ENCODE measurements at regions not wholly inside any gene's neighbourhood (a gene's known extent, or its start where the extent isn't known, plus 50 kb on each side); places are given as distances from the start of the nearest gene placed in this dataset.

- H3K4me1 ChIP-seq (ENCODE audit: control insufficient read depth, extremely low read depth, insufficient read depth, low read length): no peaks in the 10 kb centered on the region
- DNase-seq (ENCODE audit: low read depth, low spot score) (no peak), FAIRE-seq (no peak)
- ChIA-PET CTCF (no interaction called here), POLR2A (no interaction called here)
- H3K4me3 ChIP-seq (replicated peaks in 1 of 3; ENCODE audit: insufficient read depth in 1 of 3, low read depth in 1 of 3, low read length in 3 of 3): no peak overlapping the region
- no peaks in the 10 kb centered on the region for H3K79me2 ChIP-seq (ENCODE audit: control insufficient read depth, insufficient read depth, low read length)
- no peaks in the 10 kb centered on the region for H3K9me3 ChIP-seq (replicated peaks; ENCODE audit: control insufficient read depth, insufficient read depth, low read length)
- no peak overlapping the region for H3K27ac ChIP-seq (ENCODE audit: insufficient read depth, low read depth, low read length)
- no peak overlapping the region for H3K4me2 ChIP-seq (ENCODE audit: insufficient read depth, low read length)
- H4K20me1 ChIP-seq (replicated peaks; ENCODE audit: control insufficient read depth, extremely low read depth, insufficient read depth, low read length): no peaks in the 10 kb centered on the region
- H3K9me1 ChIP-seq (replicated peaks; ENCODE audit: control insufficient read depth, extremely low read depth, insufficient read depth, low read length): no peaks in the 10 kb centered on the region
- no peak overlapping the region for H3K9ac ChIP-seq (replicated peaks; ENCODE audit: extremely low read depth, insufficient read depth, low read length)
- H3K27me3 ChIP-seq (ENCODE audit: control insufficient read depth in 2 of 2, insufficient read depth in 2 of 2, low read length in 2 of 2): no peaks in the 10 kb centered on the region
- no TSS peak for BruUV-seq (replicated peaks)
- TF ChIP-seq MAX (IDR thresholded peaks at IDR 0.05; ENCODE audit: insufficient read depth, insufficient read length): no peak
- no peak for TF ChIP-seq POLR2A (IDR thresholded peaks at IDR 0.05; ENCODE audit: low read depth, low read length)
- no peak for TF ChIP-seq JUN (IDR thresholded peaks at IDR 0.05; ENCODE audit: borderline replicate concordance, insufficient read depth, insufficient read length, low read depth)
- TF ChIP-seq MYC (IDR thresholded peaks at IDR 0.05; ENCODE audit: low read depth, low read length): no peak
- no peak for TF ChIP-seq EZH2 (IDR thresholded peaks at IDR 0.05; ENCODE audit: borderline replicate concordance, low read depth, low read length, severe bottlenecking)
- TF ChIP-seq GATA2 (IDR thresholded peaks at IDR 0.05; ENCODE audit: insufficient read depth, insufficient read length, low read depth, low read length): no peak
- no peak for TF ChIP-seq POLR2AphosphoS5 (IDR thresholded peaks at IDR 0.05; ENCODE audit: insufficient read depth, low read depth, low read length)
- no peak for TF ChIP-seq CTCF (IDR thresholded peaks at IDR 0.05; ENCODE audit: extremely low read depth in 1 of 2, insufficient read depth in 1 of 2, low read depth in 1 of 2, low read length in 2 of 2)
- no peak for TF ChIP-seq FOS (IDR thresholded peaks at IDR 0.05; ENCODE audit: borderline replicate concordance, insufficient read depth, low read length)
- no peak overlapping the region for H2AFZ ChIP-seq (ENCODE audit: low read depth, low read length)
- dilution Hi-C loops (cut with MboI; ENCODE audit: extremely low pct_ligation_motif_present, low sequenced_read_pairs) (no loop called here), intact Hi-C loops (cut with micrococcal nuclease) (no loop called here)
- no peaks in the 10 kb centered on the region for H3K36me3 ChIP-seq (ENCODE audit: control insufficient read depth in 2 of 2, extremely low read depth in 1 of 2, insufficient read depth in 2 of 2, low read length in 2 of 2)
Observed at GRCh38 chr5:67752357-67752708, 463.2 kb upstream of the PIK3R1 start.

Measured in endothelial cell of umbilical vein (primary cell).